ENCODE measurements at regions not wholly inside any gene's neighbourhood (a gene's known extent, or its start where the extent isn't known, plus 50 kb on each side); places are given as distances from the start of the nearest gene placed in this dataset.

DNA sequence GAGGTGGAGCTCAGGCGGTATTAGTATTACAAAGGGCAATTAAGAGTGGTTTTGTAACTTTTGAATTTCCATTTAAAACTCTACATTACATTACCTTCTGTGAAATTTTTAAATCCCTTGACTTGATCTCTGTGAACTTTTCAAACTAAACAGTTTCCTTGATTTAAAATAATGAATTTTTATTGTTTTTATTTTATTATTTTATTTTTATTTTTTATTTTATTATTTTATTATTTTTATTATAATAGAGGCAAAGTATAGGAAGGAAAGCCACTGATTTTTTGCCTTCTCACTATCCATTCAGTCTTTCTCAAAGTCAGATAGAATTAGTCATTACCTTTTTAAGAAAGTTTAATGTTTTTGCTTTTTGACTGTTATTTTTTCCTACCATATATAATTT lies 1248.1 kb upstream of the SLC10A2 start:
- TF ChIP-seq, protein P1, sequence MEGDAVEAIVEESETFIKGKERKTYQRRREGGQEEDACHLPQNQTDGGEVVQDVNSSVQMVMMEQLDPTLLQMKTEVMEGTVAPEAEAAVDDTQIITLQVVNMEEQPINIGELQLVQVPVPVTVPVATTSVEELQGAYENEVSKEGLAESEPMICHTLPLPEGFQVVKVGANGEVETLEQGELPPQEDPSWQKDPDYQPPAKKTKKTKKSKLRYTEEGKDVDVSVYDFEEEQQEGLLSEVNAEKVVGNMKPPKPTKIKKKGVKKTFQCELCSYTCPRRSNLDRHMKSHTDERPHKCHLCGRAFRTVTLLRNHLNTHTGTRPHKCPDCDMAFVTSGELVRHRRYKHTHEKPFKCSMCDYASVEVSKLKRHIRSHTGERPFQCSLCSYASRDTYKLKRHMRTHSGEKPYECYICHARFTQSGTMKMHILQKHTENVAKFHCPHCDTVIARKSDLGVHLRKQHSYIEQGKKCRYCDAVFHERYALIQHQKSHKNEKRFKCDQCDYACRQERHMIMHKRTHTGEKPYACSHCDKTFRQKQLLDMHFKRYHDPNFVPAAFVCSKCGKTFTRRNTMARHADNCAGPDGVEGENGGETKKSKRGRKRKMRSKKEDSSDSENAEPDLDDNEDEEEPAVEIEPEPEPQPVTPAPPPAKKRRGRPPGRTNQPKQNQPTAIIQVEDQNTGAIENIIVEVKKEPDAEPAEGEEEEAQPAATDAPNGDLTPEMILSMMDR (IDR thresholded peaks at IDR 0.05): no peak
- no peak for TF ChIP-seq POLR2A (IDR thresholded peaks at IDR 0.05)
